ENCODE measurements at regions not wholly inside any gene's neighbourhood (a gene's known extent, or its start where the extent isn't known, plus 50 kb on each side); places are given as distances from the start of the nearest gene placed in this dataset.

DNA sequence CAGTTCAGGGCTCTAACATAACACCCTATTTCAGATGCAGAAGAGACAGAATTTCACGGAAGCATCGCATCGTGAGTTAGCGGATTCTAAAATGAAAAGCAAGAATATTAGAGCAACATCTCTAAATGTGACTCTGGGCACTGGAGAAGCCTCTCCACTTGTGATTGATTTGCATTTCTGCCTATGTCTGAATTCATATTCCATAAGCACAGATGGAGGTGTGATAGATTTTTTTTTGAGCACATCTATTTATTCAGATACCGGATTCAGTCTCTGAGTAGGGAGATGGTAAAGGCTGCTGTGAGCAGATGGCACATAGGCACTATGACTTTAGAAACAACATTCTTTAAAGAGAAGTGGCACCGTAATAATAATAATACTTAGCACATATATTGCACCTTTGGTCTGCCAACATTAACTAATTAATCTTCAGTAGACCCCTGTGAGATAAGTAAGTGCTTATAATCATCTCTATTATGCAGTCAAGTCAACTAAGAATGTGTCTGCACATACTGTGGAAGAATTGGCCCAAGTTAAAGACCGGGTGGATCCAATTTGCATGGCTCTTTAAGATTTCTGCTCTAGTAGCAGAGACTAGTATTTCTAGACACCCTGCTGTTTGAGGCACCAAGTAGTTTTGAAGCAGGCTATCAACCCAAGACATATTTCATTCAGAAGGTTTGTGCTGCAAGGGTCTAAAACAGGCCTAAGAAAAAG, 685.0 kb downstream of the CETN3 start:
- no TSS peak for BruUV-seq (replicated peaks)
- ChIA-PET CTCF (interaction anchor here (1.0 to 1.9 kb wide), 3 partner anchors 12 to 436 kb away, joined by 4 to 7 read pairs (median 4); no protein-coding TSS in a partner anchor), POLR2A (no interaction called here)
- intact Hi-C loops (cut with micrococcal nuclease) (no loop called here), dilution Hi-C loops (cut with MboI; ENCODE audit: extremely low pct_ligation_motif_present, low sequenced_read_pairs) (no loop called here)
- FAIRE-seq (no peak), DNase-seq (ENCODE audit: low read depth, low spot score) (no peak)
- Histone ChIP-seq H3K36me3 (ENCODE audit: control insufficient read depth in 2 of 2, extremely low read depth in 1 of 2, insufficient read depth in 2 of 2, low read length in 2 of 2) (no peaks in the 10 kb centered on the region), H3K4me3 (replicated peaks in 1 of 3; ENCODE audit: insufficient read depth in 1 of 3, low read depth in 1 of 3, low read length in 3 of 3) (no peak overlapping the region), H3K9me3 (replicated peaks; ENCODE audit: control insufficient read depth, insufficient read depth, low read length) (no peaks in the 10 kb centered on the region), H3K79me2 (ENCODE audit: control insufficient read depth, insufficient read depth, low read length) (no peaks in the 10 kb centered on the region), H3K27me3 (ENCODE audit: control insufficient read depth in 2 of 2, insufficient read depth in 2 of 2, low read length in 2 of 2) (peaks cover 2 to 3% of the 10 kb centered on the region in 2 experiments), H3K4me1 (ENCODE audit: control insufficient read depth, extremely low read depth, insufficient read depth, low read length) (no peaks in the 10 kb centered on the region), H3K9ac (replicated peaks; ENCODE audit: extremely low read depth, insufficient read depth, low read length) (no peak overlapping the region), H3K27ac (ENCODE audit: insufficient read depth, low read depth, low read length) (no peak overlapping the region), H3K4me2 (ENCODE audit: insufficient read depth, low read length) (no peak overlapping the region), H3K9me1 (replicated peaks; ENCODE audit: control insufficient read depth, extremely low read depth, insufficient read depth, low read length) (no peaks in the 10 kb centered on the region), H4K20me1 (replicated peaks; ENCODE audit: control insufficient read depth, extremely low read depth, insufficient read depth, low read length) (no peaks in the 10 kb centered on the region), H2AFZ (ENCODE audit: low read depth, low read length) (no peak overlapping the region)
- TF ChIP-seq POLR2AphosphoS5 (IDR thresholded peaks at IDR 0.05; ENCODE audit: insufficient read depth, low read depth, low read length) (no peak), GATA2 (IDR thresholded peaks at IDR 0.05; ENCODE audit: insufficient read depth, insufficient read length, low read depth, low read length) (no peak), POLR2A (IDR thresholded peaks at IDR 0.05; ENCODE audit: low read depth, low read length) (no peak), JUN (IDR thresholded peaks at IDR 0.05; ENCODE audit: borderline replicate concordance, insufficient read depth, insufficient read length, low read depth) (no peak), EZH2 (IDR thresholded peaks at IDR 0.05; ENCODE audit: borderline replicate concordance, low read depth, low read length, severe bottlenecking) (no peak), MYC (IDR thresholded peaks at IDR 0.05; ENCODE audit: low read depth, low read length) (no peak), FOS (IDR thresholded peaks at IDR 0.05; ENCODE audit: borderline replicate concordance, insufficient read depth, low read length) (no peak)
- TF ChIP-seq, protein P1, sequence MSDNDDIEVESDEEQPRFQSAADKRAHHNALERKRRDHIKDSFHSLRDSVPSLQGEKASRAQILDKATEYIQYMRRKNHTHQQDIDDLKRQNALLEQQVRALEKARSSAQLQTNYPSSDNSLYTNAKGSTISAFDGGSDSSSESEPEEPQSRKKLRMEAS (IDR thresholded peaks at IDR 0.05; ENCODE audit: insufficient read depth, insufficient read length) = no peak
- TF ChIP-seq, protein P2, sequence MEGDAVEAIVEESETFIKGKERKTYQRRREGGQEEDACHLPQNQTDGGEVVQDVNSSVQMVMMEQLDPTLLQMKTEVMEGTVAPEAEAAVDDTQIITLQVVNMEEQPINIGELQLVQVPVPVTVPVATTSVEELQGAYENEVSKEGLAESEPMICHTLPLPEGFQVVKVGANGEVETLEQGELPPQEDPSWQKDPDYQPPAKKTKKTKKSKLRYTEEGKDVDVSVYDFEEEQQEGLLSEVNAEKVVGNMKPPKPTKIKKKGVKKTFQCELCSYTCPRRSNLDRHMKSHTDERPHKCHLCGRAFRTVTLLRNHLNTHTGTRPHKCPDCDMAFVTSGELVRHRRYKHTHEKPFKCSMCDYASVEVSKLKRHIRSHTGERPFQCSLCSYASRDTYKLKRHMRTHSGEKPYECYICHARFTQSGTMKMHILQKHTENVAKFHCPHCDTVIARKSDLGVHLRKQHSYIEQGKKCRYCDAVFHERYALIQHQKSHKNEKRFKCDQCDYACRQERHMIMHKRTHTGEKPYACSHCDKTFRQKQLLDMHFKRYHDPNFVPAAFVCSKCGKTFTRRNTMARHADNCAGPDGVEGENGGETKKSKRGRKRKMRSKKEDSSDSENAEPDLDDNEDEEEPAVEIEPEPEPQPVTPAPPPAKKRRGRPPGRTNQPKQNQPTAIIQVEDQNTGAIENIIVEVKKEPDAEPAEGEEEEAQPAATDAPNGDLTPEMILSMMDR (IDR thresholded peaks at IDR 0.05; ENCODE audit: extremely low read depth in 1 of 2, insufficient read depth in 1 of 2, low read depth in 1 of 2, low read length in 2 of 2) = no peak

Data from endothelial cell of umbilical vein (primary cell).